GM23338 (cell line): ENCODE measurements at regions not wholly inside any gene's neighbourhood (a gene's known extent, or its start where the extent isn't known, plus 50 kb on each side); places are given as distances from the start of the nearest gene placed in this dataset.

ENCODE experiments used
- ATAC-seq: fragments of 200-7000 bp; cut with Tn5 transposase; 3 replicates; pipeline ENCODE4 v1.9.1; 2020
- DNase-seq: peaks from one replicate; pipeline ENCODE4 v3.0.0-alpha.2; 2015; ENCODE audit warnings: low spot score
- H2AFZ ChIP-seq: fragments of 200-600 bp; sonication (generic); 2 replicates; pipeline ENCODE4 v1.8.0; 2016; ENCODE audit warnings: antibody characterized with exemption, mild to moderate bottlenecking, moderate library complexity
- H3F3A ChIP-seq: fragments of 200-600 bp; sonication (generic); replicated peaks from 2 replicates; pipeline ENCODE4 v1.8.0; 2017; ENCODE audit warnings: antibody characterized with exemption, mixed run types, low read depth
- H3K27ac ChIP-seq: fragments of 200-600 bp; sonication (generic); 2 replicates; pipeline ENCODE4 v1.6.1; 2016; ENCODE audit warnings: low read depth
- H3K27me3 ChIP-seq: fragments of 200-600 bp; sonication (generic); 2 replicates; pipeline ENCODE4 v1.8.0; 2016; ENCODE audit warnings: mild to moderate bottlenecking, mixed run types, moderate library complexity; ENCODE audit not compliant: insufficient read depth
- H3K36me3 ChIP-seq: fragments of 200-600 bp; sonication (generic); 2 replicates; pipeline ENCODE4 v1.8.0; 2016; ENCODE audit warnings: mild to moderate bottlenecking; ENCODE audit not compliant: insufficient read depth
- H3K4me1 ChIP-seq: fragments of 200-600 bp; sonication (generic); 2 replicates; pipeline ENCODE4 v1.8.0; 2016; ENCODE audit warnings: mild to moderate bottlenecking, moderate library complexity; ENCODE audit not compliant: insufficient read depth
- H3K4me2 ChIP-seq: fragments of 200-600 bp; sonication (generic); 2 replicates; pipeline ENCODE4 v1.7.1; 2017; ENCODE audit warnings: mixed run types
- H3K4me3 ChIP-seq: fragments of 200-600 bp; sonication (generic); 2 replicates; pipeline ENCODE4 v1.6.1; 2016; ENCODE audit warnings: mixed run types
- H3K79me2 ChIP-seq: fragments of 200-600 bp; sonication (generic); replicated peaks from 2 replicates; pipeline ENCODE4 v1.8.0; 2017; ENCODE audit warnings: mild to moderate bottlenecking; ENCODE audit not compliant: insufficient read depth
- H3K9me2 ChIP-seq: fragments of 200-600 bp; sonication (generic); 2 replicates; pipeline ENCODE4 v1.8.0; 2017; ENCODE audit not compliant: insufficient read depth
- H4K20me1 ChIP-seq: fragments of 200-600 bp; sonication (generic); replicated peaks from 2 replicates; pipeline ENCODE4 v1.8.0; 2017; ENCODE audit warnings: mild to moderate bottlenecking; ENCODE audit not compliant: insufficient read depth
- H3K27ac Mint-ChIP-seq: 2 replicates; pipeline ENCODE4 v1.8.0; 2020; ENCODE audit warnings: inconsistent platforms, mild to moderate bottlenecking, moderate library complexity, mixed read lengths
- H3K27me3 Mint-ChIP-seq: 3 replicates; pipeline ENCODE4 v1.8.0; 2022; ENCODE audit warnings: low read depth, mild to moderate bottlenecking, moderate library complexity, mixed read lengths, inconsistent platforms; ENCODE audit not compliant: insufficient read depth, poor library complexity
- H3K36me3 Mint-ChIP-seq: 3 replicates; pipeline ENCODE4 v1.8.0; 2021; ENCODE audit warnings: low read depth, mild to moderate bottlenecking, inconsistent platforms, moderate library complexity, mixed read lengths
- H3K4me1 Mint-ChIP-seq: 3 replicates; pipeline ENCODE4 v1.8.0; 2020; ENCODE audit warnings: mild to moderate bottlenecking, inconsistent platforms, mixed read lengths
- H3K4me3 Mint-ChIP-seq: 3 replicates; pipeline ENCODE4 v1.8.0; 2021; ENCODE audit warnings: moderate library complexity, mild to moderate bottlenecking, inconsistent platforms, mixed read lengths
- H3K9me3 Mint-ChIP-seq: 3 replicates; pipeline ENCODE4 v1.8.0; 2020; ENCODE audit warnings: moderate library complexity, mild to moderate bottlenecking, inconsistent platforms, mixed read lengths
- CREB1 ChIP-seq: fragments of 250-450 bp; sonication (Bioruptor Pico); IDR thresholded peaks from 2 replicates; pipeline ENCODE4 v1.5.0; 2020; ENCODE audit warnings: low read depth, mild to moderate bottlenecking, moderate library complexity
- ETS1 ChIP-seq: IDR thresholded peaks from 2 replicates; pipeline ENCODE4 v1.6.1; 2016; ENCODE audit warnings: antibody characterized with exemption
- EZH2 ChIP-seq: fragments of 200-600 bp; sonication (generic); IDR thresholded peaks from one replicate; pipeline ENCODE4 v1.8.0; 2017; ENCODE audit warnings: antibody characterized with exemption, mild to moderate bottlenecking, low read depth; ENCODE audit not compliant: unreplicated experiment
- EZH2phosphoT487 ChIP-seq: fragments of 200-600 bp; sonication (generic); IDR thresholded peaks from one replicate; pipeline ENCODE4 v1.8.1; 2018; ENCODE audit warnings: antibody characterized with exemption; ENCODE audit not compliant: unreplicated experiment
- JUNB ChIP-seq: IDR thresholded peaks from one replicate; pipeline ENCODE4 v1.6.1; 2016; ENCODE audit warnings: antibody characterized with exemption; ENCODE audit not compliant: unreplicated experiment
- NANOG ChIP-seq: IDR thresholded peaks from 2 replicates; pipeline ENCODE4 v1.6.1; 2016; ENCODE audit warnings: antibody characterized with exemption, borderline replicate concordance
- POLR2AphosphoS5 ChIP-seq: IDR thresholded peaks from 2 replicates; pipeline ENCODE4 v1.6.1; 2016; ENCODE audit warnings: antibody characterized with exemption, low read depth
- REST ChIP-seq: IDR thresholded peaks from one replicate; pipeline ENCODE4 v1.6.1; 2018; ENCODE audit warnings: antibody characterized with exemption; ENCODE audit not compliant: unreplicated experiment
- STAT1 ChIP-seq: IDR thresholded peaks from one replicate; pipeline ENCODE4 v1.6.1; 2016; ENCODE audit warnings: antibody characterized with exemption; ENCODE audit not compliant: unreplicated experiment
- ZNF114 ChIP-seq: fragments of 250-450 bp; sonication (Bioruptor Pico); IDR thresholded peaks from 2 replicates; pipeline ENCODE4 v1.5.0; 2020; ENCODE audit warnings: mild to moderate bottlenecking, moderate library complexity
- ZNF331 ChIP-seq: fragments of 250-450 bp; sonication (Bioruptor Pico); IDR thresholded peaks from 2 replicates; pipeline ENCODE4 v1.5.0; 2020; ENCODE audit warnings: low read depth, mild to moderate bottlenecking, moderate library complexity
- ZNF462 ChIP-seq: fragments of 250-450 bp; sonication (Bioruptor Pico); IDR thresholded peaks from 2 replicates; pipeline ENCODE4 v1.5.0; 2020; ENCODE audit warnings: mild to moderate bottlenecking, moderate library complexity

- TF ChIP-seq REST (no peak), POLR2AphosphoS5 (no peak), NANOG (no peak), ETS1 (no peak), ZNF331 (CRISPR knock-in tag) (no peak)
Measured at GRCh38 chr5:45162974-45163373, 354.2 kb downstream of the MRPS30 start (continued).

GRCh38 chr5:45171563-45171962, 362.8 kb downstream of the MRPS30 start:
- Histone ChIP-seq H2AFZ (no peak overlapping the region), H3K4me3 (no peak overlapping the region)
- ATAC-seq = no peak
- TF ChIP-seq JUNB (no peak), ZNF331 (CRISPR knock-in tag) (no peak), ZNF114 (no peak), CREB1 (CRISPR knock-in tag) (no peak), EZH2 (no peak), ZNF462 (no peak), EZH2phosphoT487 (no peak), STAT1 (no peak), ETS1 (no peak), NANOG (no peak)

More at GRCh38 chr5:45171563-45171962, 362.8 kb downstream of the MRPS30 start:
- DNase-seq = no peak
- Histone ChIP-seq H3F3A (no peaks in the 10 kb centered on the region), H4K20me1 (no peaks in the 10 kb centered on the region), H3K36me3 (no peaks in the 10 kb centered on the region), H3K4me1 (no peaks in the 10 kb centered on the region), H3K27me3 (no peaks in the 10 kb centered on the region), H3K4me2 (no peak overlapping the region), H3K9me2 (0 out of 2 replicates have a peak, but pooled peaks cover 2% of the 10 kb centered on the region), H3K27ac (no peak overlapping the region), H3K79me2 (no peaks in the 10 kb centered on the region)
- Mint-ChIP-seq H3K9me3 (no peaks in the 10 kb centered on the region), H3K27ac (no peak overlapping the region), H3K4me1 (no peaks in the 10 kb centered on the region), H3K4me3 (no peak overlapping the region), H3K27me3 (no peaks in the 10 kb centered on the region), H3K36me3 (no peaks in the 10 kb centered on the region)
